ENCODE measurements at regions not wholly inside any gene's neighbourhood (a gene's known extent, or its start where the extent isn't known, plus 50 kb on each side); places are given as distances from the start of the nearest gene placed in this dataset.

DNA sequence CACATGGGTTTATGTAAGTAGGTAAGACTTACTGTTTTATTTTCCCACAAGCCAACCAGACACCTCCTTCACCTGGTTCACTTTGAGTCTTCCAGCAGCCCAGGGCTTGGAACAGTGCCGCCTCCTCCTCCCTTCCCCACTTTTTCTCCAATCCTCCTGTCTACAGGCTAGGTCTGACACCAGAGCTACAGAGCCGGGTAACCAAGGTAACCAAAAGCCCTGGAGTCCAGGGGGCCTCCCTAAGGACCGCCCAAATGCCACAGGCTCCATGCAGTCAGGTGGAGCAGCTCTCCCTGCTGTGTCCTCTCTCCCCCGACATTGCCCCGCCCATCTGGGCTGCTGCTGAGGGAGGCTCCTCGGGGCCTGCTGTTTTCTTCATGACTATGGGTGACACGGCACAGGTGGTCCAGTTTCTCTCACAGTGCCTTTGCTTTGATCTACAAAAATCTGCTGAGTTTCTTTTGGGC lies 138.0 kb upstream of the EFNA5 start:
- 65 to 72% methylated on average over 7 of the region's 7 CpGs for WGBS, 2 donors
- Histone ChIP-seq H3K4me3 (no peak overlapping the region), H3K27me3 (no peaks in the 10 kb centered on the region), H3K4me1 (no peaks in the 10 kb centered on the region), H3K27ac (no peak overlapping the region), H3K9me3 (no peaks in the 10 kb centered on the region), H3K36me3 (ENCODE audit: low read depth, missing control alignments) (no peaks in the 10 kb centered on the region)
- intact Hi-C loops (cut with DNase I; ENCODE audit: low total_unique reads), result no loop called here
- TF ChIP-seq POLR2A (IDR thresholded peaks at IDR 0.05), result no peak
- TF ChIP-seq CTCF (IDR thresholded peaks at IDR 0.05), result no peak
- DNase-seq, result no peak

DNA sequence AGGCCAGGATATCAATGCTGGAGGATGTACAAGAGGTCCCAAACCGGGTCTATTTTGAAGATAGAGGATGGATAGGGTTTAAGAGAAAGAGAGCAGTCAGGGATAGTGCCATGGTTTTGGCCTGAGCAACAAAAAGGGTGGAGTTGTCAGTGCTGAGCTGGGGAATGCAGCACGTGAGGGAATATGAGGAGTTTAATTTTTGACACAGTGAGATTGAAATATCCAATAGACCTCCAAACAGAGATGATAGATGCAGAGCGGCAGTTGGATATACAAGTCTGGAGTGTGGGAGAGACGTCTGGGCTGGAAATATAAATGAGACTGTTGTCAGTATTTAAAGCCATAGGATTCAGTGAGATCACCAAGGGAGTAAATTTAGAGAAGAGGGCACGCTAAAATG lies 136.7 kb upstream of the EFNA5 start:
- 77 to 80% methylated on average over 5 of the region's 5 CpGs for WGBS, 2 donors
- no peaks in the 10 kb centered on the region for H3K4me1 ChIP-seq
- H3K36me3 ChIP-seq (ENCODE audit: low read depth, missing control alignments), result no peaks in the 10 kb centered on the region
- intact Hi-C loops (cut with DNase I; ENCODE audit: low total_unique reads), result no loop called here
- no peak for DNase-seq
- H3K4me3 ChIP-seq, result no peak overlapping the region
- no peaks in the 10 kb centered on the region for H3K9me3 ChIP-seq
- H3K27me3 ChIP-seq, result no peaks in the 10 kb centered on the region
- TF ChIP-seq CTCF (IDR thresholded peaks at IDR 0.05) (no peak), POLR2A (IDR thresholded peaks at IDR 0.05) (no peak)
- no peak overlapping the region for H3K27ac ChIP-seq

DNA sequence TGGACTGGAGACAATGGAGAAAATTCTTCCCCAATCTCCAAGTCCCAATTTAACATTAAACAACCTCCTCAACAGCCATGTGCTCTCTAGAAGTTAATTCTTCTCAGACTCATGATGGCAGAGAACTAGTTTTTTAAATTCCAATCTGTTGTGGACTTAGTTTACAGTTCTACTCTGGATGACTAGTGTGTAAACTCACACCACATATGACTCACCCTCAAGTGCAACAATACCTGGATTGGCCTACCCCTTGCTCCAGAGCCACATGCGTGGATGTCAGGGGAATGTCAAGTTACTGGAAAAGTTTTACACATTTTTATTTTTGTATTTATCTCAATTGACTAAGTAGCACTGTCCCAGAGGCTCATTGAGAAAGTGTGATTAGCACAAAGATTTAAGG lies 136.0 kb upstream of the EFNA5 start:
- no peaks in the 10 kb centered on the region for H3K4me1 ChIP-seq
- no peaks in the 10 kb centered on the region for H3K27me3 ChIP-seq
- H3K27ac ChIP-seq, result no peak overlapping the region
- H3K36me3 ChIP-seq (ENCODE audit: low read depth, missing control alignments), result no peaks in the 10 kb centered on the region
- intact Hi-C loops (cut with DNase I; ENCODE audit: low total_unique reads), result no loop called here
- H3K9me3 ChIP-seq, result no peaks in the 10 kb centered on the region
- H3K4me3 ChIP-seq, result no peak overlapping the region
- WGBS, 2 donors, result 90 to 97% methylated on average over 1 of the region's 1 CpG
- TF ChIP-seq CTCF (IDR thresholded peaks at IDR 0.05), result no peak
- TF ChIP-seq POLR2A (IDR thresholded peaks at IDR 0.05), result no peak
- no peak for DNase-seq

DNA sequence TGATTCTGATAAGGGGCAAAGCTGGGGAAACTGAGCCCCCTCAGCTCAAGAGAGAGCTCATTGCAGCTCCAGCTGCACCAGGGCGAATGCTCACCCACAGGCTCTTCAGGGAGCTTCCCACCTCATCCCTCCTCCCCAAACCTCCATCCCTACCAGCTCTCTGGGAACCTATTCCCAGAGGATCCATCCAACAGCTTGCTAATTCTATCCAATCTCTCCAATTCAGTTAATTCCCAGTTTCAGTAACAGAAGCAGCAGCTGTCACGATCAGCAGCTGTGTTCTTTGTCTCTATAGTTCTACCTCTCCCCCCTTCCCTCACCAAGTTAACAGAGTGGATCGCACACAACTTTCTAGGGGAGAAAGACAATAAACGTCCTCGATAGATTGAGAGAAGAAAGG lies 135.5 kb upstream of the EFNA5 start:
- Histone ChIP-seq H3K27ac (no peak overlapping the region), H3K9me3 (no peaks in the 10 kb centered on the region), H3K4me1 (no peaks in the 10 kb centered on the region), H3K27me3 (no peaks in the 10 kb centered on the region), H3K36me3 (ENCODE audit: low read depth, missing control alignments) (no peaks in the 10 kb centered on the region), H3K4me3 (no peak overlapping the region)
- 84 to 87% methylated on average over 5 of the region's 5 CpGs for WGBS, 2 donors
- no peak for TF ChIP-seq POLR2A (IDR thresholded peaks at IDR 0.05)
- no peak for TF ChIP-seq CTCF (IDR thresholded peaks at IDR 0.05)
- no peak for DNase-seq
- intact Hi-C loops (cut with DNase I; ENCODE audit: low total_unique reads), result no loop called here

- Histone ChIP-seq H3K9me3 (no peaks in the 10 kb centered on the region), H3K4me1 (no peaks in the 10 kb centered on the region), H3K4me3 (no peak overlapping the region), H3K27ac (no peak overlapping the region), H3K36me3 (ENCODE audit: low read depth, missing control alignments) (no peaks in the 10 kb centered on the region), H3K27me3 (no peaks in the 10 kb centered on the region)
- WGBS, 2 donors, result 62 to 70% methylated on average over 3 of the region's 3 CpGs
- intact Hi-C loops (cut with DNase I; ENCODE audit: low total_unique reads), result no loop called here
- DNase-seq, result no peak
- no peak for TF ChIP-seq CTCF (IDR thresholded peaks at IDR 0.05)
- TF ChIP-seq POLR2A (IDR thresholded peaks at IDR 0.05), result no peak
Measured at GRCh38 chr5:107805824-107806223, 135.1 kb upstream of the EFNA5 start.
